ENCODE measurements at regions not wholly inside any gene's neighbourhood (a gene's known extent, or its start where the extent isn't known, plus 50 kb on each side); places are given as distances from the start of the nearest gene placed in this dataset.

DNA sequence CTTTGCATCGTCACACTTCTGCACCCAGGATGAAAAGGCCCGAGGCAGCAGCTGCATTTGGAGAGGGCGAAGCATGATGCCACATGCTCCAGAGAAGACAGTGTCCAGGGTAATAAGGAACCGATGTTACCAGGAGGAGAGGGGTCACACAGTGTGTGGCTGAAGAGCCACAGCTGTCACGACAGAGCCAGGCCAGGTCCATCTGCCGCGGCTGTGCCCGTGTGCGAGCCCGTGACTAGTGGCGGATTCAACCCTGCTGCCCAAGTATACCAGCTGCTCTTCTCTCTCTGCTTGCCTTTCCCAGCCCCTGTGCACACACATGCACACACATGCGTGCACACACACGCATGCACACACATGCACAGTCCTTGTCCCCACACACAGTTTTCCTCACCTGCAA, 1432.5 kb downstream of the BRD1 start:
- TF ChIP-seq, protein P1, sequence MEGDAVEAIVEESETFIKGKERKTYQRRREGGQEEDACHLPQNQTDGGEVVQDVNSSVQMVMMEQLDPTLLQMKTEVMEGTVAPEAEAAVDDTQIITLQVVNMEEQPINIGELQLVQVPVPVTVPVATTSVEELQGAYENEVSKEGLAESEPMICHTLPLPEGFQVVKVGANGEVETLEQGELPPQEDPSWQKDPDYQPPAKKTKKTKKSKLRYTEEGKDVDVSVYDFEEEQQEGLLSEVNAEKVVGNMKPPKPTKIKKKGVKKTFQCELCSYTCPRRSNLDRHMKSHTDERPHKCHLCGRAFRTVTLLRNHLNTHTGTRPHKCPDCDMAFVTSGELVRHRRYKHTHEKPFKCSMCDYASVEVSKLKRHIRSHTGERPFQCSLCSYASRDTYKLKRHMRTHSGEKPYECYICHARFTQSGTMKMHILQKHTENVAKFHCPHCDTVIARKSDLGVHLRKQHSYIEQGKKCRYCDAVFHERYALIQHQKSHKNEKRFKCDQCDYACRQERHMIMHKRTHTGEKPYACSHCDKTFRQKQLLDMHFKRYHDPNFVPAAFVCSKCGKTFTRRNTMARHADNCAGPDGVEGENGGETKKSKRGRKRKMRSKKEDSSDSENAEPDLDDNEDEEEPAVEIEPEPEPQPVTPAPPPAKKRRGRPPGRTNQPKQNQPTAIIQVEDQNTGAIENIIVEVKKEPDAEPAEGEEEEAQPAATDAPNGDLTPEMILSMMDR (IDR thresholded peaks at IDR 0.05) = no peak
- no peak for TF ChIP-seq POLR2A (IDR thresholded peaks at IDR 0.05)

Measured in heart left ventricle (tissue), 13 donors.